Central memory CD4-positive, alpha-beta T cell (primary cell): ENCODE measurements at regions not wholly inside any gene's neighbourhood (a gene's known extent, or its start where the extent isn't known, plus 50 kb on each side); places are given as distances from the start of the nearest gene placed in this dataset.
"Not testable (repeated sequence)": the region's sequence is repeated elsewhere in the genome, so short reads cannot be mapped to it uniquely, and the experiment has no call there.

ENCODE experiments used
- DNase-seq: peaks from one replicate; pipeline ENCODE4 v3.0.0; 2022

GRCh38 chr5:74396913-74397622, 243.5 kb downstream of the ENC1 start:
- no peak for DNase-seq

- no peak for DNase-seq
Observed at GRCh38 chr5:74394916-74395880, 245.3 kb downstream of the ENC1 start.

DNA sequence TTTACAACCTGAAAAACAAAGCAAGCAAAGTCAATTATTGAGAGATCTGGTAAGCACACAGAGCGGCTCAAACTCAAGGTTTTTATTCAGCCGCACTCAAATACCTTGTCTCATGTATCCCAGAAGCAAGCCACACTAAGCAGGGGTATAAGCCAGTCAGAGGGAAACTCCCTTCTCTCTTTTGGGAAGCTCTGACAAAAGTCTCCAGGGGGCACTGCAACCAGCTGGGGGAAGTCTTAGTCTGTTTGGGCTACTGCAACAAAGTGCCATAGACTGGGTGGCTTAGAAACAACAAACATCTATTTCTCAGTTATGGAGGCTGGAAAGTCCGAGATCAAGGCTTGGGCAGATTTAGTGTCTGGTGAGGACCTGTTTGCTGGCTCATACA, 246.0 kb downstream of the ENC1 start:
- DNase-seq, result no peak

- no peak for DNase-seq
Observed at GRCh38 chr5:74393943-74394342, 246.6 kb downstream of the ENC1 start.

GRCh38 chr5:74392711-74393351, 247.7 kb downstream of the ENC1 start:
- no peak for DNase-seq

GRCh38 chr5:74391410-74391809, 249.1 kb downstream of the ENC1 start:
- no peak for DNase-seq

DNA sequence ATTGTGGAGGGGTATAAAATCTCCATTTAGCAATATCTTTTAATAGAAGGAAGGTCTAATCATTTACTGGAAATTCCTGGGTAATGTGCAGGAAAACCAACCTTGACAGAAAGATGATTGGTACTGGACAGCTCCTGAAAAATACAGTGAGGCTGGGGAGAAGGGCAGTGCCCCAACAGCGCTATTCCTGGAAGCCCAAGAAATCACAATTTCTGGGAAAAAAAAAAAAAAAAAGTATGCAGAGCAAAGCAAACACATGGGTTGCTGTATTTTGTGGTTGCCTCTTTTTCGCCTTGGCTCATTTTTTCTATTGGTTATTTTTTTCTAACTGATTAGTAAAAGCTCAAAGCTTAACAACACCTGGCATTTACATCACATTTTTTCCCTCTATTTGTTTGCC, 249.7 kb downstream of the ENC1 start:
- no peak for DNase-seq

DNA sequence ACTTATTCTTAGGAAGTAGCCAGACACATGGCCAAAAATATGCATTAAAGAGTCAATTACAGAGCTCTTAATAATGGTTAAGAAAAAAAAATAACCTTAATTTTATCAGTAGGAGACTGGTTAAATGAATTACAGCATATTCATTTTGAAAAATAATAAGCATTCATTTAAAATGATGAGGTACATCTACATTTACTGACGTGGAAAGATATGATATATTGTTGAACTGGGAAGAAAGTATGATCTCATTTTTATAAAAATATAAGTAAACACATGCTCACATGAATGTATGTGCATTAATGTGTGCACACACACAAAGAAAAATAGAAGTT, 250.3 kb downstream of the ENC1 start:
- DNase-seq, result no peak

GRCh38 chr5:74389531-74390305, 250.8 kb downstream of the ENC1 start:
- no peak for DNase-seq

- not testable (repeated sequence) for DNase-seq
Observed at GRCh38 chr5:74388411-74388810, 252.1 kb downstream of the ENC1 start.

- no peak for DNase-seq
Observed at GRCh38 chr5:74386571-74387334, 253.8 kb downstream of the ENC1 start.

GRCh38 chr5:74384851-74385250, 255.7 kb downstream of the ENC1 start:
- DNase-seq, result no peak

DNA sequence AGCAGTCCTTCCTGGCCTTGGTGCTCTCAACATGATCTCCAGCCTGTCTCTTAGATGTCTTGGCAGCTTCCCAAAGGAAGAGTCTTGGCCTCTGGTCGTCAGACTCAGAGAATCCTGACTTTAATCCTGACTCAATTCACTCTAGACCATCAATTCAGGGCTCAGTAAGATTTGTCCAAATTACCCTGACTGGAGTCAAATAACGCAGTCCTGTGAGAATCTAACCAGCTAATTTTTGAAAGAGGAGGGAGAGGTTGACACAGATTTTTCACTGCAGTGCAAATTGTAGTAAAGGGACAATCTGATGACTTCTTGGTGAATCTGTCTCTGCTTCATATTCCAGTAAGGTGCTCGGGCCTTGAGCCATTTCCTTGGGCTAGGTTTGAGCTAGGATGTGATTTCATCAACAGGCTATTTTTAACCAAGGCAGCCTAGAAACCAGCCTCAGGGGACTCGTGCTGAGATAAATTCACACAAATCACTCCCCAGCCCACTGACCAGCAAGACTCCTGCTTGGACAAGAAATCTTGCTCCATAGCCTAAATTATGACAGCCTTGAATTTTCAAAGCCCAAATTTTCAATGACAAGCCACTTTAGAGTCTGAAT, 257.4 kb downstream of the ENC1 start:
- DNase-seq, result no peak

GRCh38 chr5:74382123-74382855, 258.2 kb downstream of the ENC1 start:
- DNase-seq, result no peak

DNA sequence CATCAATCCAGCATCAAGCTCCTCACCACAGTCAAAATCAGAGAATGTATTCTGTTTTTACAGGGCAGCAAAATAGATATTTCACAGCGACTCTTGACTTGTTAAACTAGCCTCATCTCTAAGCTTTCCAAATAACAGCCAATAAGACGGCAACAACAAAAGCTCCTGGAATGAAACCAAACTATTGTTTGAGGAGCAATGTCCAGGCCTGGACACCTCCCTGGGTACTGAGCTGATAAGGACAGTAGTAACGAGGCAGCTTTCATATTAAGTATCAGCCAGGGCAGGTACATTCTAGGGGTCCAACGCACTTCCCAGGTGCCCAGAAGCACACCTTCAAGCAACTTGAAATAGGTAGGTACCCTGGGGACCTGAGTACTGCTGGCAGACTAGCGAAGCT, 260.3 kb downstream of the ENC1 start:
- DNase-seq, result no peak

- DNase-seq, result no peak
Observed at GRCh38 chr5:74378464-74378863, 262.1 kb downstream of the ENC1 start.

GRCh38 chr5:74376187-74376586, 264.3 kb downstream of the ENC1 start:
- no peak for DNase-seq

DNA sequence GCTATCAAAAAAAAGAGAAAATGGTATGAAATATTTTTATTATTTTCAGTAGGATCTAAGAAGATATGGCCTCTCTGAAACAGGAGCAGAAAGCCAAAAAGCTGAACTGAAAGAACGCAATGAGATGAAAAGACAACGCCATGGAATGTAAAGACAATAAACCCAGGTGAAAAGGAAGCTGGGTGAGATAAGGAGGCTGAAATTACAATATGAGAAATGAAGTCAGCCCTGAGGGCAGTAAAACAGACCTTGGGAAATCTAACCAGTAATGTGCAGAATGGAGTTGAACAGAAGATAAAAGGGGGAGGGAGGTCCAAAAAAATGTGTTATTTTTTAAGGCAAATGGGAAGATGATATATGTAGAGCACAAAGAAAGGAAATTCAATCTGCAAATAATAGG, 265.3 kb downstream of the ENC1 start:
- no peak for DNase-seq

DNA sequence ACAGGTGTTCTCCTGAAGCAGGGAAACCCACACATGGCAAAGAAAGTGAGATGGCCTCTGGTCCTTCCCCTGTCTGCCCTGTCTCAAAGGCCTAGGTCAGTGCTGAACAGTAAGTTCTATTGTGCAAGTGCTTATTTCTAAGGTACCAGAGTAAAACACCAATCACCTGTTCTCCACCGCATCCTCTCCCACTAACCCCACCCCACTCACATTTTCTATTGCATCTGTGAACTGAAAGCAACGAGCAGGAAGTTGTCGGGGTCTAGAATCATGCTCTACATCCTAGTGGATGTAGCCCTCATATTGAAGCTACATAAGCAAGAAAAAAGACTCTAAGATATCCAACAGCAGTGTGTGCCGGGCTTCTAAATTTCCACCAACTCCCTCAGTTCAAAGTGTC, 265.9 kb downstream of the ENC1 start:
- no peak for DNase-seq

GRCh38 chr5:74373076-74373475, 267.5 kb downstream of the ENC1 start:
- DNase-seq, result no peak

DNA sequence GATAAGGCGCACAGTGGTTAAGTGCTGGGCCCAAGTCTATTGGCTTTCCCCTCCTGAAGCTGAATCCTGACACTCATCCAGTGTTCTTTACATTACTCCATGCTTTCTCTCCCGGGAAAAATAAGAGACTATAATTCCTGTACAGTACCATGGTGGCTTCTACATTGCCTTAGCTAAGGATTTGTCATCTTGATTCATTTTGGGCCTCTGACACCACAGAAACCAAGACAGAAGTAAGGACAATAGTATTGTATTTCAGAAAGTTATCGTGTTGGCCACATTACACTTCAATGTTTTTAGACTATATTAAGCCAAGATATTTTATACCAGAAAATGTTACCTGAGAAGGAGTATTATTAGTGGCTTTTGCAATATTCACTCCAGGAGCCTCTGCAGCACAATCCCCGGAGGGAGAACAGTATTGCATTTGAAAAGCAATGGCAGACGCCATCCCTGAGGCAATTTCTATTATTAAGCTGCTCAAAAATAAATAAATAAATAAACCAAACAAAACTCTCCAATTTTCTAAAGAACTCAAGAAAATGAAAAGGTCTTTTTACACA, 267.9 kb downstream of the ENC1 start:
- DNase-seq, result no peak
